ENCODE measurements at regions not wholly inside any gene's neighbourhood (a gene's known extent, or its start where the extent isn't known, plus 50 kb on each side); places are given as distances from the start of the nearest gene placed in this dataset.

DNA sequence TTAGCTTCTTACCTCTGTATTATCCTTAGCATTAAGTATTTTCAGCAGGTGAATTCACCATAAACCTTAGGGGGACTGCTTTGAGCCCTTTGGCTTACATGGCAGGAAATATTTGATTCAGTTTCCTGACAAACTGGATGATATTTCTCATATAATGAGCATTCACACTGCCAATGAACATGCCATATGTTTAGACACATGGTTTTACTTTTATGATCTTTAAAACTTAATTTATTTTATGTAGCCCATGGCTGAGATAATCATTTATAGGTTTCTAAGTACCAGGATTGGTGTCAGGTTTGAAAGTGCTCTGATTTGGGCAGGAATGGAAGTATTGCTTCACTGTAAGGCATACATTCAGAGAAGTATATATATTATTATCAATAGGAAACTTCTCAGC is 319.1 kb downstream of the ZPLD1 start:
- TF ChIP-seq, protein P1, sequence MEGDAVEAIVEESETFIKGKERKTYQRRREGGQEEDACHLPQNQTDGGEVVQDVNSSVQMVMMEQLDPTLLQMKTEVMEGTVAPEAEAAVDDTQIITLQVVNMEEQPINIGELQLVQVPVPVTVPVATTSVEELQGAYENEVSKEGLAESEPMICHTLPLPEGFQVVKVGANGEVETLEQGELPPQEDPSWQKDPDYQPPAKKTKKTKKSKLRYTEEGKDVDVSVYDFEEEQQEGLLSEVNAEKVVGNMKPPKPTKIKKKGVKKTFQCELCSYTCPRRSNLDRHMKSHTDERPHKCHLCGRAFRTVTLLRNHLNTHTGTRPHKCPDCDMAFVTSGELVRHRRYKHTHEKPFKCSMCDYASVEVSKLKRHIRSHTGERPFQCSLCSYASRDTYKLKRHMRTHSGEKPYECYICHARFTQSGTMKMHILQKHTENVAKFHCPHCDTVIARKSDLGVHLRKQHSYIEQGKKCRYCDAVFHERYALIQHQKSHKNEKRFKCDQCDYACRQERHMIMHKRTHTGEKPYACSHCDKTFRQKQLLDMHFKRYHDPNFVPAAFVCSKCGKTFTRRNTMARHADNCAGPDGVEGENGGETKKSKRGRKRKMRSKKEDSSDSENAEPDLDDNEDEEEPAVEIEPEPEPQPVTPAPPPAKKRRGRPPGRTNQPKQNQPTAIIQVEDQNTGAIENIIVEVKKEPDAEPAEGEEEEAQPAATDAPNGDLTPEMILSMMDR (IDR thresholded peaks at IDR 0.05) = no peak
- no peak for TF ChIP-seq POLR2A (IDR thresholded peaks at IDR 0.05)
